Natural killer cell (primary cell): ENCODE measurements at regions not wholly inside any gene's neighbourhood (a gene's known extent, or its start where the extent isn't known, plus 50 kb on each side); places are given as distances from the start of the nearest gene placed in this dataset.

ENCODE experiments used
- ATAC-seq, 3 donors: fragments of 150-1000 bp in 2 of 3; fragments of 200-7000 bp in 1 of 3; cut with Tn5 transposase; 1 replicate in 1 of 3; 2 replicates in 2 of 3; pipeline ENCODE4 v1.10.0; 2021; ENCODE audit warnings: mild to moderate bottlenecking in 2 of 3, moderate library complexity in 2 of 3
- DNase-seq, 2 donors: peaks; one replicate each; pipeline versions ENCODE4 v3.0.0 to v3.0.0-alpha.2; 2013 to 2021; ENCODE audit warnings: mixed read lengths in 1 of 2
- H3K27ac ChIP-seq: one replicate; pipeline ENCODE4 v1.5.1; 2013; ENCODE audit warnings: mild to moderate bottlenecking, low read length
- H3K27me3 ChIP-seq: one replicate; pipeline ENCODE4 v1.6.1; 2013; ENCODE audit warnings: low read length; ENCODE audit not compliant: control insufficient read depth, insufficient read depth
- H3K36me3 ChIP-seq: one replicate; pipeline ENCODE4 v1.6.1; 2013; ENCODE audit warnings: low read length; ENCODE audit not compliant: control insufficient read depth, insufficient read depth
- H3K4me1 ChIP-seq: one replicate; pipeline ENCODE4 v1.6.1; 2013; ENCODE audit warnings: low read length; ENCODE audit not compliant: control insufficient read depth, insufficient read depth
- H3K4me3 ChIP-seq: one replicate; pipeline ENCODE4 v1.5.1; 2013; ENCODE audit warnings: low read length
- H3K9me3 ChIP-seq: one replicate; pipeline ENCODE4 v1.6.1; 2013; ENCODE audit warnings: low read length; ENCODE audit not compliant: control insufficient read depth, insufficient read depth
- H3K27ac Mint-ChIP-seq, 2 donors: one replicate each; pipeline ENCODE4 v1.8.0; 2022; ENCODE audit warnings: mild to moderate bottlenecking in 2 of 2, mixed read lengths in 2 of 2, moderate library complexity in 1 of 2
- H3K27me3 Mint-ChIP-seq, 2 donors: one replicate each; pipeline ENCODE4 v1.8.0; 2022; ENCODE audit warnings: low read depth in 2 of 2, mixed read lengths in 2 of 2
- H3K36me3 Mint-ChIP-seq: one replicate; pipeline ENCODE4 v1.8.0; 2022; ENCODE audit warnings: mixed read lengths
- H3K4me1 Mint-ChIP-seq, 2 donors: one replicate each; pipeline ENCODE4 v1.8.0; 2022; ENCODE audit warnings: mixed read lengths in 2 of 2
- H3K4me3 Mint-ChIP-seq: one replicate; pipeline ENCODE4 v1.8.0; 2022; ENCODE audit warnings: mild to moderate bottlenecking, moderate library complexity, mixed read lengths
- H3K9me3 Mint-ChIP-seq, 2 donors: one replicate each; pipeline ENCODE4 v1.8.0; 2022; ENCODE audit warnings: mixed read lengths in 2 of 2
- CTCF ChIP-seq: fragments of 200-600 bp; IDR thresholded peaks from one replicate; pipeline ENCODE4 v1.8.0; 2022; ENCODE audit warnings: antibody characterized with exemption
- WGBS: methylation state at CpG from one replicate; pipeline ENCODE4 v1.1.7; 2013; ENCODE audit warnings: missing lambda C conversion rate; ENCODE audit not compliant: insufficient coverage; 5-methylcytosine and 5-hydroxymethylcytosine counted together
- intact Hi-C: fragments of 100-400 bp; cut with micrococcal nuclease; formaldehyde crosslinking; loops from one replicate; pipeline ENCODE4 v1.14.2; 2022

GRCh38 chr15:100712226-100712625 lies 109.8 kb downstream of the ASB7 start:
- Histone ChIP-seq H3K9me3 (no peaks in the 10 kb centered on the region), H3K36me3 (no peaks in the 10 kb centered on the region), H3K4me3 (no peak overlapping the region), H3K27me3 (no peaks in the 10 kb centered on the region), H3K27ac (no peak overlapping the region), H3K4me1 (no peaks in the 10 kb centered on the region)
- no peaks in the 10 kb centered on the region for H3K36me3 Mint-ChIP-seq
- no peak for TF ChIP-seq CTCF
- H3K27ac Mint-ChIP-seq, result no peak overlapping the region
- no peak overlapping the region for H3K4me3 Mint-ChIP-seq
- peaks cover 4 to 8% of the 10 kb centered on the region in 2 donors for H3K4me1 Mint-ChIP-seq
- intact Hi-C loops, result no loop called here
- H3K9me3 Mint-ChIP-seq, result peaks cover 7 to 10% of the 10 kb centered on the region in 2 donors
- DNase-seq (no peak), ATAC-seq (no peak)
- H3K27me3 Mint-ChIP-seq, result peaks cover 0 to 8% of the 10 kb centered on the region in 2 donors
- 86% methylated on average over 8 of the region's 8 CpGs for WGBS

- H3K27me3 Mint-ChIP-seq, result peaks cover 0 to 2% of the 10 kb centered on the region in 2 donors
- intact Hi-C loops, result no loop called here
- peaks cover 0 to 9% of the 10 kb centered on the region in 2 donors for H3K4me1 Mint-ChIP-seq
Measured at GRCh38 chr15:100713163-100713867, 110.9 kb downstream of the ASB7 start.

GRCh38 chr15:100714034-100714748 lies 111.8 kb downstream of the ASB7 start:
- peaks cover 6 to 7% of the 10 kb centered on the region in 2 donors for H3K9me3 Mint-ChIP-seq
- Histone ChIP-seq H3K4me1 (no peaks in the 10 kb centered on the region), H3K36me3 (no peaks in the 10 kb centered on the region), H3K4me3 (no peak overlapping the region), H3K27ac (no peak overlapping the region), H3K27me3 (no peaks in the 10 kb centered on the region), H3K9me3 (no peaks in the 10 kb centered on the region)
- peaks cover 0 to 13% of the 10 kb centered on the region in 2 donors for H3K4me1 Mint-ChIP-seq
- ATAC-seq, result no peak
- WGBS, result 82% methylated on average over 13 of the region's 13 CpGs
- H3K27me3 Mint-ChIP-seq, result peaks cover 0 to 7% of the 10 kb centered on the region in 2 donors
- H3K36me3 Mint-ChIP-seq, result no peaks in the 10 kb centered on the region
- H3K4me3 Mint-ChIP-seq, result no peak overlapping the region
- intact Hi-C loops, result no loop called here
- DNase-seq, result no peak
- no peak overlapping the region for H3K27ac Mint-ChIP-seq
- no peak for TF ChIP-seq CTCF

More at GRCh38 chr15:100713163-100713867, 110.9 kb downstream of the ASB7 start:
- no peak for TF ChIP-seq CTCF
- Mint-ChIP-seq H3K36me3 (no peaks in the 10 kb centered on the region), H3K27ac (no peak overlapping the region), H3K4me3 (no peak overlapping the region), H3K9me3 (peaks cover 6 to 7% of the 10 kb centered on the region in 2 donors)
- no peaks in the 10 kb centered on the region for H3K36me3 ChIP-seq
- H3K4me3 ChIP-seq, result no peak overlapping the region
- no peaks in the 10 kb centered on the region for H3K27me3 ChIP-seq
- WGBS, result 88% methylated on average over 22 of the region's 22 CpGs
- no peaks in the 10 kb centered on the region for H3K9me3 ChIP-seq
- ATAC-seq (no peak), DNase-seq (no peak)
- no peaks in the 10 kb centered on the region for H3K4me1 ChIP-seq
- no peak overlapping the region for H3K27ac ChIP-seq
